ENCODE measurements at regions not wholly inside any gene's neighbourhood (a gene's known extent, or its start where the extent isn't known, plus 50 kb on each side); places are given as distances from the start of the nearest gene placed in this dataset.

GRCh38 chr7:69232445-69233376 is 365.6 kb upstream of the AUTS2 start:
- TF ChIP-seq ZSCAN30 (tag by site-specific recombination; IDR thresholded peaks at IDR 0.05) (peak; percentile 89), SP3 (tag by site-specific recombination; IDR thresholded peaks at IDR 0.05) (no peak), ZBTB26 (tag by site-specific recombination; optimal IDR thresholded peaks at IDR 0.05) (no peak), CTCF (tag by site-specific recombination; IDR thresholded peaks at IDR 0.05) (no peak), REPIN1 (tag by site-specific recombination; IDR thresholded peaks at IDR 0.05; ENCODE audit: low read depth) (no peak)

Data from HEK293 (cell line).